Fibroblast of the aortic adventitia (primary cell): ENCODE measurements at regions not wholly inside any gene's neighbourhood (a gene's known extent, or its start where the extent isn't known, plus 50 kb on each side); places are given as distances from the start of the nearest gene placed in this dataset.

ENCODE experiments used
- DNase-seq: peaks from one replicate; pipeline ENCODE4 v3.0.0-alpha.2; 2010; ENCODE audit warnings: low read depth
- H3K4me3 ChIP-seq: 2 replicates; pipeline ENCODE4 v1.5.1; 2011; ENCODE audit warnings: low read depth, mild to moderate bottlenecking, control low read depth, low read length, moderate library complexity
- CTCF ChIP-seq: IDR thresholded peaks from 2 replicates; pipeline ENCODE4 v1.5.1; 2011; ENCODE audit warnings: mild to moderate bottlenecking, low read length, control low read depth, inconsistent platforms; ENCODE audit not compliant: insufficient read depth

GRCh38 chr2:126990605-126991532, 92.2 kb downstream of the TEX51 start:
- DNase-seq, result no peak
- H3K4me3 ChIP-seq, result no peak overlapping the region
- no peak for TF ChIP-seq CTCF

GRCh38 chr2:126994340-126994777, 95.7 kb downstream of the TEX51 start:
- no peak overlapping the region for H3K4me3 ChIP-seq
- DNase-seq, result no peak
- no peak for TF ChIP-seq CTCF

- H3K4me3 ChIP-seq, result no peak overlapping the region
- DNase-seq, result no peak
- no peak for TF ChIP-seq CTCF
Measured at GRCh38 chr2:126995621-126996377, 97.1 kb downstream of the TEX51 start.

GRCh38 chr2:126996378-126996699, 97.6 kb downstream of the TEX51 start:
- TF ChIP-seq CTCF, result no peak
- no peak overlapping the region for H3K4me3 ChIP-seq
- no peak for DNase-seq
